GM21381 (cell line): ENCODE measurements at regions not wholly inside any gene's neighbourhood (a gene's known extent, or its start where the extent isn't known, plus 50 kb on each side); places are given as distances from the start of the nearest gene placed in this dataset.

Experiments
- ATAC-seq: cut with Tn5 transposase; IDR thresholded peaks from one replicate; pipeline ENCODE4 v1.9.1; 2021; ENCODE audit warnings: mild to moderate bottlenecking, moderate library complexity; ENCODE audit not compliant: unreplicated experiment

- no peak for ATAC-seq
Measured at GRCh38 chr16:55212791-55213190, 111.2 kb upstream of the IRX6 start.

GRCh38 chr16:55214412-55214811 is 109.6 kb upstream of the IRX6 start:
- ATAC-seq, result no peak

GRCh38 chr16:55214974-55215494 is 109.0 kb upstream of the IRX6 start:
- ATAC-seq, result no peak

GRCh38 chr16:55217392-55217791 is 106.6 kb upstream of the IRX6 start:
- no peak for ATAC-seq

GRCh38 chr16:55221836-55222235 is 102.2 kb upstream of the IRX6 start:
- ATAC-seq, result no peak

GRCh38 chr16:55222486-55222885 is 101.5 kb upstream of the IRX6 start:
- no peak for ATAC-seq

GRCh38 chr16:55225972-55226542 is 97.9 kb upstream of the IRX6 start:
- ATAC-seq, result no peak

GRCh38 chr16:55232822-55233221 is 91.2 kb upstream of the IRX6 start:
- ATAC-seq, result no peak

- no peak for ATAC-seq
Measured at GRCh38 chr16:55233464-55233863, 90.5 kb upstream of the IRX6 start.

GRCh38 chr16:55236655-55237054 is 87.3 kb upstream of the IRX6 start:
- ATAC-seq, result no peak

- no peak for ATAC-seq
Measured at GRCh38 chr16:55239723-55240122, 84.3 kb upstream of the IRX6 start.

- no peak for ATAC-seq
Measured at GRCh38 chr16:55240888-55241287, 83.1 kb upstream of the IRX6 start.

GRCh38 chr16:55242667-55243066 is 81.3 kb upstream of the IRX6 start:
- no peak for ATAC-seq

GRCh38 chr16:55248058-55248457 is 75.9 kb upstream of the IRX6 start:
- no peak for ATAC-seq

- ATAC-seq, result no peak
Measured at GRCh38 chr16:55248494-55248893, 75.5 kb upstream of the IRX6 start.

GRCh38 chr16:55249361-55249760 is 74.6 kb upstream of the IRX6 start:
- ATAC-seq, result no peak

GRCh38 chr16:55249936-55250335 is 74.1 kb upstream of the IRX6 start:
- ATAC-seq, result no peak

- ATAC-seq, result no peak
Measured at GRCh38 chr16:55250701-55251100, 73.3 kb upstream of the IRX6 start.

GRCh38 chr16:55251151-55251550 is 72.9 kb upstream of the IRX6 start:
- ATAC-seq, result no peak

- ATAC-seq, result no peak
Measured at GRCh38 chr16:55252577-55252976, 71.4 kb upstream of the IRX6 start.

GRCh38 chr16:55253987-55254386 is 70.0 kb upstream of the IRX6 start:
- ATAC-seq, result no peak

GRCh38 chr16:55255733-55256282 is 68.2 kb upstream of the IRX6 start:
- no peak for ATAC-seq

- ATAC-seq, result no peak
Measured at GRCh38 chr16:55256412-55257016, 67.5 kb upstream of the IRX6 start.
